NCI-H510A (cell line): ENCODE measurements at regions not wholly inside any gene's neighbourhood (a gene's known extent, or its start where the extent isn't known, plus 50 kb on each side); places are given as distances from the start of the nearest gene placed in this dataset.

ENCODE experiments used
- DNase-seq: peaks from one replicate; lab custom pipeline; 2025; lab: John Stamatoyannopoulos, UW

- no peak for DNase-seq
Observed at GRCh38 chr3:161555320-161555719, 58.7 kb downstream of the OTOL1 start.

- DNase-seq: no peak
Observed at GRCh38 chr3:161556533-161556932, 59.9 kb downstream of the OTOL1 start.

- DNase-seq: no peak
Observed at GRCh38 chr3:161556941-161557340, 60.3 kb downstream of the OTOL1 start.

- no peak for DNase-seq
Observed at GRCh38 chr3:161557445-161558150, 61.0 kb downstream of the OTOL1 start.

- no peak for DNase-seq
Observed at GRCh38 chr3:161558236-161558635, 61.6 kb downstream of the OTOL1 start.

GRCh38 chr3:161559177-161559998, 62.8 kb downstream of the OTOL1 start:
- peak; percentile 2 for DNase-seq

- peak; percentile 1 for DNase-seq
Observed at GRCh38 chr3:161560008-161560637, 63.5 kb downstream of the OTOL1 start.

- DNase-seq: no peak
Observed at GRCh38 chr3:161567577-161568361, 71.2 kb downstream of the OTOL1 start.

GRCh38 chr3:161568671-161569070, 72.1 kb downstream of the OTOL1 start:
- no peak for DNase-seq

GRCh38 chr3:161571951-161572350, 75.3 kb downstream of the OTOL1 start:
- DNase-seq: no peak

GRCh38 chr3:161573136-161573535, 76.5 kb downstream of the OTOL1 start:
- no peak for DNase-seq

GRCh38 chr3:161575901-161576300, 79.3 kb downstream of the OTOL1 start:
- no peak for DNase-seq

GRCh38 chr3:161576311-161576710, 79.7 kb downstream of the OTOL1 start:
- no peak for DNase-seq

GRCh38 chr3:161576714-161577510, 80.3 kb downstream of the OTOL1 start:
- peak; percentile 23 for DNase-seq

- no peak for DNase-seq
Observed at GRCh38 chr3:161577662-161578061, 81.1 kb downstream of the OTOL1 start.

- no peak for DNase-seq
Observed at GRCh38 chr3:161579395-161580126, 83.0 kb downstream of the OTOL1 start.

GRCh38 chr3:161585922-161586321, 89.3 kb downstream of the OTOL1 start:
- DNase-seq: no peak

- DNase-seq: no peak
Observed at GRCh38 chr3:161586556-161587235, 90.1 kb downstream of the OTOL1 start.

GRCh38 chr3:161598639-161599038, 102.0 kb downstream of the OTOL1 start:
- DNase-seq: no peak

GRCh38 chr3:161599697-161600096, 103.1 kb downstream of the OTOL1 start:
- DNase-seq: no peak
